ENCODE measurements at regions not wholly inside any gene's neighbourhood (a gene's known extent, or its start where the extent isn't known, plus 50 kb on each side); places are given as distances from the start of the nearest gene placed in this dataset.

DNA sequence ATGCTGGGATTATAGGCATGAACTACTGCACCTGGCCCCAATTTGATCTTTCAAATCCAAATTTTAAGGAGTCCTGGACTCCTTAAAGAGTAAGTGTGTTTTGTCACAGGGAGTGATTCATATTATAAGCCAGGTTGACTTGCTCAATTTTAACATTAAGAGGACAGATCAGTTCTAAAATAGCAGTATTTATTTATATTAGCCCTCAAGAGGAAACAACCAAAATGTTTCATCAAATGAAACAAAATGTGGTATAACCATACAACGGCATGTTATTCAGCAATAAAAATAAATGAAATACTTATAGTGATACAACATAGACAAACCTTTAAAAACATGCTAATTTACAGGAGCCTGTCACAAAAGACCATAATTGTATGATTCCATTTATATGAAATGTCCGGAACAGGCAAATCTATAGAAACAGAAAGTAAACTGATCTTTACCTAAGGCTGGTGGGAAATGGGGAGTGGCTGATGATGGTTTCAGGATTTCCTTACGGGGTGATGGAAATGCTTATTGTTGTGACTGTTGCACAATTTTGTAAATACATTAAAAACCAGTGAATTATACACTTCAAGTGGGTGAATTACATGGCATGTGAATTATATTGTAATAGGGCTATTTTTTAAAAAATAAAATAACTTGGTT lies 637.4 kb downstream of the MMUT start:
- no peak for DNase-seq
- in situ Hi-C loops (cut with MboI; ENCODE audit: low pct_ligation_motif_present in 1 of 4, low pct_unique_long_range_greater_than_20kb in 1 of 4, low sequenced_read_pairs in 3 of 4), result no loop called here

DNA sequence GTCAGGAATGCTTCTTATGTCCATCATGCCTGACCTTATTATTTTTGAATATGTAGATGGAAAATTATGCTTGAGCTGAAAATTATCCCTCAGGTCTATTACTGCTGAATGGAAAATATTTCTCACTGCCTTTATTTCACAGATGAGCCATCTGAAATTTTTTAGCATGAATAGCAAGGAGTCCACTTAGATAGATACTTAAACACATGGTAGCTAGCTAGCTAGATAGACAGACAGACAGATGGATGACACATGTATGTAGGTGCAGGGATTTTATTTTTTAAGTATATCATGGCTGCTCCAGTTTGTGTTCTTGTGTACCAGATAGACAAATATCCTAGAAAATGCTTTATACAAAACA lies 645.0 kb downstream of the MMUT start:
- Histone ChIP-seq H3K27ac (no peak overlapping the region), H3K4me3 (no peak overlapping the region), H3K36me3 (no peaks in the 10 kb centered on the region), H3K9me3 (no peaks in the 10 kb centered on the region), H3K27me3 (no peaks in the 10 kb centered on the region), H3K4me1 (no peaks in the 10 kb centered on the region)
- intact Hi-C loops (cut with DNase I; ENCODE audit: low total_unique reads) (no loop called here), in situ Hi-C loops (cut with MboI; ENCODE audit: low pct_ligation_motif_present in 1 of 4, low pct_unique_long_range_greater_than_20kb in 1 of 4, low sequenced_read_pairs in 3 of 4) (no loop called here)
- no peak for DNase-seq
- TF ChIP-seq, protein P1, sequence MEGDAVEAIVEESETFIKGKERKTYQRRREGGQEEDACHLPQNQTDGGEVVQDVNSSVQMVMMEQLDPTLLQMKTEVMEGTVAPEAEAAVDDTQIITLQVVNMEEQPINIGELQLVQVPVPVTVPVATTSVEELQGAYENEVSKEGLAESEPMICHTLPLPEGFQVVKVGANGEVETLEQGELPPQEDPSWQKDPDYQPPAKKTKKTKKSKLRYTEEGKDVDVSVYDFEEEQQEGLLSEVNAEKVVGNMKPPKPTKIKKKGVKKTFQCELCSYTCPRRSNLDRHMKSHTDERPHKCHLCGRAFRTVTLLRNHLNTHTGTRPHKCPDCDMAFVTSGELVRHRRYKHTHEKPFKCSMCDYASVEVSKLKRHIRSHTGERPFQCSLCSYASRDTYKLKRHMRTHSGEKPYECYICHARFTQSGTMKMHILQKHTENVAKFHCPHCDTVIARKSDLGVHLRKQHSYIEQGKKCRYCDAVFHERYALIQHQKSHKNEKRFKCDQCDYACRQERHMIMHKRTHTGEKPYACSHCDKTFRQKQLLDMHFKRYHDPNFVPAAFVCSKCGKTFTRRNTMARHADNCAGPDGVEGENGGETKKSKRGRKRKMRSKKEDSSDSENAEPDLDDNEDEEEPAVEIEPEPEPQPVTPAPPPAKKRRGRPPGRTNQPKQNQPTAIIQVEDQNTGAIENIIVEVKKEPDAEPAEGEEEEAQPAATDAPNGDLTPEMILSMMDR (IDR thresholded peaks at IDR 0.05), result no peak
- no peak for TF ChIP-seq EP300 (IDR thresholded peaks at IDR 0.05; ENCODE audit: low read depth)
- TF ChIP-seq POLR2AphosphoS5 (IDR thresholded peaks at IDR 0.05), result no peak
- no peak for TF ChIP-seq POLR2A (IDR thresholded peaks at IDR 0.05)

More for the DNA sequence above, 637.4 kb downstream of the MMUT start:
- H3K27ac ChIP-seq, result no peak overlapping the region
- WGBS, 2 donors (ENCODE audit: low coverage in 1 of 2), result 79 to 84% methylated on average over 3 of the region's 3 CpGs
- no peaks in the 10 kb centered on the region for H3K27me3 ChIP-seq
- H3K4me1 ChIP-seq, result peaks cover 0 to 3% (median 0%) of the 10 kb centered on the region in 4 donors
- H3K36me3 ChIP-seq, result no peaks in the 10 kb centered on the region
- H3K9me3 ChIP-seq, result no peaks in the 10 kb centered on the region
- no peak overlapping the region for H3K4me3 ChIP-seq
- intact Hi-C loops (cut with DNase I; ENCODE audit: low total_unique reads), result no loop called here
- TF ChIP-seq POLR2AphosphoS5 (IDR thresholded peaks at IDR 0.05) (no peak), POLR2A (IDR thresholded peaks at IDR 0.05) (no peak), EP300 (IDR thresholded peaks at IDR 0.05; ENCODE audit: low read depth) (no peak)
- TF ChIP-seq, protein P1 (IDR thresholded peaks at IDR 0.05), result no peak

- in situ Hi-C loops (cut with MboI; ENCODE audit: low pct_ligation_motif_present in 1 of 4, low pct_unique_long_range_greater_than_20kb in 1 of 4, low sequenced_read_pairs in 3 of 4) (no loop called here), intact Hi-C loops (cut with DNase I; ENCODE audit: low total_unique reads) (no loop called here)
- Histone ChIP-seq H3K36me3 (no peaks in the 10 kb centered on the region), H3K9me3 (no peaks in the 10 kb centered on the region), H3K4me3 (no peak overlapping the region), H3K27me3 (no peaks in the 10 kb centered on the region), H3K27ac (no peak overlapping the region), H3K4me1 (no peaks in the 10 kb centered on the region)
- TF ChIP-seq EP300 (IDR thresholded peaks at IDR 0.05; ENCODE audit: low read depth) (no peak), POLR2AphosphoS5 (IDR thresholded peaks at IDR 0.05) (no peak), POLR2A (IDR thresholded peaks at IDR 0.05) (no peak)
- TF ChIP-seq, protein P1 (IDR thresholded peaks at IDR 0.05), result no peak
- WGBS, 2 donors (ENCODE audit: low coverage in 1 of 2), result 73 to 81% methylated on average over 4 of the region's 4 CpGs
- no peak for DNase-seq
These were observed 645.6 kb downstream of the MMUT start for GRCh38 chr6:48817333-48818051.

- intact Hi-C loops (cut with DNase I; ENCODE audit: low total_unique reads), result no loop called here
- H3K4me1 ChIP-seq, result peaks cover 0 to 5% (median 0%) of the 10 kb centered on the region in 4 donors
- TF ChIP-seq EP300 (IDR thresholded peaks at IDR 0.05; ENCODE audit: low read depth), result no peak
- TF ChIP-seq POLR2AphosphoS5 (IDR thresholded peaks at IDR 0.05), result no peak
- TF ChIP-seq, protein P1 (IDR thresholded peaks at IDR 0.05), result no peak
- TF ChIP-seq POLR2A (IDR thresholded peaks at IDR 0.05), result no peak
- H3K27ac ChIP-seq, result no peak overlapping the region
- H3K36me3 ChIP-seq, result no peaks in the 10 kb centered on the region
- in situ Hi-C loops (cut with MboI; ENCODE audit: low pct_ligation_motif_present in 1 of 4, low pct_unique_long_range_greater_than_20kb in 1 of 4, low sequenced_read_pairs in 3 of 4), result no loop called here
- H3K27me3 ChIP-seq, result no peaks in the 10 kb centered on the region
- no peak overlapping the region for H3K4me3 ChIP-seq
- DNase-seq, result no peak
- no peaks in the 10 kb centered on the region for H3K9me3 ChIP-seq
These were observed 648.1 kb downstream of the MMUT start for GRCh38 chr6:48814957-48815356.
